ENCODE measurements at regions not wholly inside any gene's neighbourhood (a gene's known extent, or its start where the extent isn't known, plus 50 kb on each side); places are given as distances from the start of the nearest gene placed in this dataset.
A peak's percentile ranks its signal among the peaks of the same experiment; 100 is the strongest.
"Not testable (repeated sequence)": the region's sequence is repeated elsewhere in the genome, so short reads cannot be mapped to it uniquely, and the experiment has no call there.

DNA sequence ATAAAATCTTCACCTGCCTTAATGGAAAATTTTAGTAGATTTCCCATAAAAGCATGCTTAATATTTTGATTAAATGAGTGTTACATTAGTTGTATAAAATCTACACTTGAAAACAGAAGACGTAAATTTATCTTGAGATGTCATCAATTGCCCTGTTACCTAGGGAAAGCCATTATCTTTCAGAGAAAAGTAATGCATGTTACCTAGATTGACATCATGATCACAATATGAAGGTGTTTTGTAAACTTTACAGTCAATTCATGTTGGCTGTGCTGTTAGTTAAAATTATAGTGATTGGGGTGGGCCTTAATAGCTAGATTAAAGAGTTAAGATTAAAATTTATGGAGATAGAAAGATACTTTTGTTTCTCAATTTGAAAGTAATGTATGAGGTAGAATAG lies 293.2 kb upstream of the PCDH18 start:
- DNase-seq, result no peak

DNA sequence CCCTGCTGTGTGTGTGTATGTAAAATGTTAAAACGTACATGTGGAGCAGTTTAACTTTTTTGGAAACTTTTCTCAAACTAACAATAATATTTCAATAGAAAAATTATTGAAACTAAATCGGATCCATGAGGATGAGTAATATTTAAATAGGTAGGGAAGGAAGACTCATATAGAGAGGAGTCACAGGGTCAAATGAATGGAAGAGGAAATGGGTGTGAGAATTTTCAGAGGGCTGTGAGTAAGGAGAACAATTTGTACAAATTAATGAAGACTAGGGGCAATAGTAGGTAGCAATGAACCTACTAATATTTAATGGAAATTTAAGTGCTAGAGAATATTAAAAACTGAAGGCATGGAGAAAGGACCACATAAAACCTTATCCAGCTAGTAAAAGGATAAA lies 290.7 kb upstream of the PCDH18 start:
- no peak for DNase-seq

DNA sequence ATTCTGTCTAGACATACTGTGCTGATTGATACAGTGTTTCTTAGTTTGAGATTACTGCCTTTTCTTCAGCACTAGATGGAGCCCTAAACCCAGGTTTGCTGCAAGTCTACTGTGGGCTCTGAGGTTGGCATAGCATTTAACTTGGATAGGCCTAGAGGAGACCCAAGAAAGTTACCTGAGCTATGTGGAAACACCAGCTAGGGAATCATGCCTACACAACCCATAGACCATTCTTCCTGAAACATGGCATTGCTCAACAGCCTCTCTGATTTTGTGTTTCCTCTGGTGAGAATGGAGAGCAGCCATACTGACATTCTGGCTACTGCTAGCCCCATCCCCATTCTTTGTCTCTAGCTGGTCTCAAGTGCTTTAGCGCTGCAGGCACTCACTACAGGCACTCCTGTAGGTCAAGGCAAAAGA lies 287.7 kb upstream of the PCDH18 start:
- peak in 1 of 2 experiments; percentile 68 for DNase-seq

DNA sequence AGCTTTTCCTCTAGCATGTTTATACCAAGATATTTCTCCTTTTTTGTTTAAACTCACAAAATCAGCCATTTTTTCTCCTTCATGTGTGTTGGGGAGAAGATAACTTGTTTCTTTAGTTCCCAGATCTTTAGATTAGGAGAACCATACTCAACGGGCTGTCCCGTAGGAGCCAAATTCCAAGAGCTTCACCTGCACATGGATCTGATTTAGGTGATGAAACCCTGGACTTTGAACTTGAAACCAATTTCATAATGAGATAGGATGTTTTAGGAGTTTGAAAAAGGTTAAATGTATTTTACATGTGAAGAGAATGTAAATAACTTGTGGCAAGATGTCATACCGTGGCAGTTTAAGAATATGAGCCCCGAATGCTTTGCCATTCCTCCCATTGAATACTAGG lies 280.0 kb upstream of the PCDH18 start:
- no peak for DNase-seq

DNA sequence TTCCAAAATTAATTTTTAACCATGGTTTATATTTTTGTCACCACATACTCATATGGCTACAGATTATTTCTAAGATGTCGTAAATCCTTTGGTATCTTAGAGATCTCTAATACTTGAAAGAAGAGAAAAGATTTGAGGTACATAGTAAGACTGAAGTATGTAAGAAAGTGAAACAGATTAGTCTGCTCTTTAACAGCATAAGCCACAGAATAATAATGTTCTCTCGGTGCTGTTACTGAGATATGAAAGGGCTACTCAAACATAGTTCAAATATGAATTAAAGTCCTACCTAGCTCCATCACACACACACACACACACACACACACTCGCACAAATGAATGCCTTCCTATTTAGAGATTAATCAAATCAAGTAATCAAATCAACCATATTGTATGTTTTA lies 274.1 kb upstream of the PCDH18 start:
- DNase-seq, result no peak

DNA sequence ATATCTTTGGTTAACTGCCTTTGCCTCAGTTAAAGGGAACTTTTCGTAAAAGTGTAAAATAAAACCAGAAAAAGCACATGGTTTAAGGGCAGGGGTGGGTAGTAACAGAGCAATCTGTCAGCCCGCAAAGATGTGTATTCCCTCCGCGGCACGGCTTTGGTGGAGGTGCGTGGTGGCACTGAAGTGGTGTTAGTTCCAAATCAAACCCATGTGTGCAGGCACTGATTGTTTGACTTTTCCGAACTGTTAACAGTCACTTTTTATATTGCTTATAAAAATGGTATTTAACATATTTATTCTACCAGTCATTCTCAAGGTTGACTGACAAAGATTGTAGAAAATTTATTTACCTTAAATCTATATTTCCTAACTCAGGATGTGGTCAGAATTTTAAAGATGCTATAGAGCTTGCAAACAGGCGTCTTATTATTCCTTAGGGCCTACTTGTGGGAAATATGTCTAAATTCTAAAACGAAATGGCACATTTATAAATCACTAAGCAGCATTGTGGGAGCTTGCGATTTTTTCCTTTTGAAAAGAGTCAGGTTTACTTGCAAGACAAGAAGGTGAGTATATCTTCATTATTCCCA lies 272.7 kb upstream of the PCDH18 start:
- DNase-seq, result no peak

DNA sequence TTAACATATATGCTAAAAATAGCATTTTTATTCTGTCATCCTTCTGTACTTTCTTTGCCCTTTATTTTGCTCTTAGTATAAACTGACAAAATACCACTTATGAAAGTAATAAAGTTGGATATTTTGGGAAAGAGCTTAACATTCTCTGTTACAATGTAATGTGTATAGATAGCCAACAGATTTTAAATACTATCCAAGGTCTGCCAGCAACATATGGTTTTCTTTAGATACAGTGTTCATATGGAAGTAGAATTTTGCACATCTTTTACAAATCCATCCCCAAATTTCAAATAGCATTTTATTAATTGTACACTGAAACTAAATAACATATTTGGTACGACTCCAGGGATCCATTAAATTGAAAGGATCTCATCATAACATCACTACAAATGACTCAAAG lies 268.6 kb upstream of the PCDH18 start:
- DNase-seq, result no peak

DNA sequence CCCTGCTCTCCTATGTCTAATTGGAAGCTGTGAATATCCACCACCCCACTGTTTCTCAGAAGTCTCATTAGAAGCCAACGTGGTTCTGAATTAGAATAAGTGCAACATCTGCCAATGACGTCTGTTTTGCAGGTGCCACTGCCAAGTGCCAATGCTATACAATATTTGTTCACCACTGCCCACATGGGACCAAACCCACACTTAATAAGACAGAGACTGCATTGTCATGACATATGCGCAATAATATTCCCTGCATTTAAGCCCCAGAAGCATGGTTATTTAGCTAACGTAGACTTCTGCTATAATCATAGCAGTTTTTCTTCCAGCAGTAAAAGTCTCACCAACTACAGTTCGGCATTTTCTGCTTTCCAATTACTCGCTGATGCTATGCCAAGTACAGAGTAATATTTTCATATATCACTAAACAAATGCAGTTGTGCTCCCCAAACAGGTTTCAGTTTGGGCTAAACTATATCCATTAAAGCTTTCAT lies 262.5 kb upstream of the PCDH18 start:
- DNase-seq, result no peak

DNA sequence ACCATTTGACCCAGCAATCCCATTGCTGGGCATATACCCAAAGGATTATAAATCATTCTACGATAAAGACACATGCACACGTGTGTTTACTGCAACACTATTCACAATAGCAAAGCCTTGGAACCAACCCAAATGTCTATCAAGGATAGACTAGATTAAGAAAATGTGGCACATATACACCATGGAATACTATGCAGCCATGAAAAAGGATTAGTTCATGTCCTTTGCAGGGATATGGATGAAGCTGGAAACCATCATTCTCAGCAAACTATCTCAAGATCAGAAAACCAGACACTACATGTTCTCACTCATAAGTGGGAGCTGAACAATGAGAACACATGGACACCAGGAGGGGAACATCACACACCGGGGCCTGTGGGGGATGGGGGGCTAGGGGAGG lies 257.0 kb upstream of the PCDH18 start:
- DNase-seq, result not testable (repeated sequence)

DNA sequence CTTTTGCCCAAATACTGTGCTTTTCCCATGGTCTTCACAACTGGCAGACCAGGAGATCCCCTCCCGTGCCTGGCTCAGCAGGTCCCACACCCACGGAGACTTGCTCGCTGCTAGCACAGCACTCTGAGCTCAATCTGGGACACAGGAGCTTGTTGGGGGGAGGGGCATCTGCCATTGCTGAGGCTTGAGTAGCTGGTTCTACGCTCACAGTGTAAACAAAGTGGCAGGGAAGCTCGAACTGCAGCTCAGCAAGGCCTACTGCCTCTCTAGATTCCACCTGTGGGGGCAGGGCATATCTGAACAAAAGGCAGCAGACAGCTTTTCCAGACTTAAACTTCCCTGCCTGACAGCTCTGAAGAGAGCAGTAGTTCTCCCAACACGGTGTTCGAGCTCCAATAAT lies 251.6 kb upstream of the PCDH18 start:
- not testable (repeated sequence) for DNase-seq

DNA sequence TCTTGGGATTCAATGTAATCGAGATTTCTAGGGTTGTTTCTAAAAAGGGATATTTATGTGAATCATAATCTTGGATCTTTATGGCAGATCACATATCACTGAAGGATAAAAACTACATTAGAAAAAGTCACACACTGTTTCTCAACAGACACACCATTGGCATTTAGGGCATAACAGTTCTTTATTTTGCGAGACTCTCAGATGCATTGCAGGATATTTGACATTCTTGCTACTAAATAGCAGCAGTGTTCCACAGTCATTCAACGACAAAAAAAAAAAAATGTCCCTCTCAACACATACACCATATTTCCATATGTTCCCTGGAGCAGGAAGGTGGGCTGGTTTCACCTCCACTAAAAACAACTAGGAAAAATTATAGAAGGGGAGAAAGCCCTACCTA lies 243.4 kb upstream of the PCDH18 start:
- no peak for DNase-seq

DNA sequence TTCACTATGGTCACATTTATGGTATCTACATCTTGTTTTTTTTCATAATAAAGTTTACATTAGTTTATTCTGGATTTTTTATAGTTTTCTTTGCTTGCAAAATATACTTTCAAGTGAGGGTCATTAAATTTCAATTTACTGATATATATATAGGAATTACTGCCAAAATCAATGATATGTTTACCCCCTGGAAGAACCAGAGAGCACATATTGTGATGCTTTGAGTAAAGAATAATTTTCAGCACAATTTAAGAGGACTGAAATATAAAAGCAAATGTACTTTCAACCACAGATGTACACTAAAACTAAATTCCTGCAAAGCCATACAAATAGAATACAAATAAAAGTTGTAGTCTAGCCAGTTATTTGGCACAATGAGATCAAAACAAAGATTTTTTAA lies 242.2 kb upstream of the PCDH18 start:
- DNase-seq, result no peak

DNA sequence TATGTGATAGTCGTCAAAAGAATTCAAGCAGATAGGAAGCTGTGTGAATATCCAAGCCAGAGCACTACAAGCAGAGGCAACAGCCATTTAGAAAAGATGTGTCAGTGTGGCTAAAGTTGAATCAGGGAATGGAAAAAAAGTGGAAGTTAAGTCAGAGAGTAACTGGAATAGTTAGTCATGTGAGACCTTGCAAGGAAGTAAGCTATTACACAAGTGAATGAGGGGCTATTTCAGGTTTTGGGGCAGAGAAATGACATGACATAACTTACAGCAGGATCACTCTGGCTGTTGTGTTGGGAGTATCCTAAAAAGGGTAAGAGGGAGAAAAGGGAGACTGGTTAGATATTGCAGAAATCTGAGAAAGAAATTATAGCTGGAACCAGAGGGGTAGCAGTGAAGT lies 236.6 kb upstream of the PCDH18 start:
- no peak for DNase-seq

DNA sequence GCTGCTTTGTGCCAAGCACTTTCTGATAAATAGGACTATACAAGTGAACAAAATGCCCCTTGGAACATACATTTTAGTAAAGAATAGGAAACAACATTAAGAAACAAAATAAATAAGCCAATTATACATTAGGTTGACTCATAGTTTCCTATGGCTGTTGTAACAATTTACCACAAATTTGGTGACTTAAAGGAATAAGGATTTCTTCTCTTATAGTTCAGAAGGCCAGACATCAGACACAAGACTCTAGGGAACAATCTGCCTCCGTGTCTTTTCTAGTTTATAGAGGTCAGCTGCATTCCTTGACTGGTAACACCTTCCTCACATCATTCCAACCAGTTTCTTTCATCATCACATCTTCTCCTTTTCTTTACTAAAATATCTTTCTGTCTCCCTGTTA lies 235.9 kb upstream of the PCDH18 start:
- DNase-seq, result no peak

DNA sequence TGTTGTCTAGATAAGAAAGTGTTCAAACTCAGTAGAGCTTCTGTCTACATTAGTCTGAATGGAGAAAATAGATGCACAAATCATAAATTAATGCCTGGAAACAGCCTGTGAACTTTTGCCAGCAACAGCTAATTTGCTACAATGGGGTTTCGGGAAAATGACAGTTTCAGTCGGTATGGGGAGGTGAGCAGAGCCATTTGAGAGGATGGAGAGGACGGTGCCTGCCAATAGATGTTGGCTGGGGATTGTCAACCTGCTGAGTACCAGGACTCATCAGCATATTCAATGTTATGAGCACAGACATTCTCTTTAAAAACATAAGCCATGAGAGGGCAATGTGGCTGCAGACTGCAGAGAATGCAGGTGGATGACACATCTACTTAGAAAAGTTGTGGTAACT lies 230.3 kb upstream of the PCDH18 start:
- no peak for DNase-seq

DNA sequence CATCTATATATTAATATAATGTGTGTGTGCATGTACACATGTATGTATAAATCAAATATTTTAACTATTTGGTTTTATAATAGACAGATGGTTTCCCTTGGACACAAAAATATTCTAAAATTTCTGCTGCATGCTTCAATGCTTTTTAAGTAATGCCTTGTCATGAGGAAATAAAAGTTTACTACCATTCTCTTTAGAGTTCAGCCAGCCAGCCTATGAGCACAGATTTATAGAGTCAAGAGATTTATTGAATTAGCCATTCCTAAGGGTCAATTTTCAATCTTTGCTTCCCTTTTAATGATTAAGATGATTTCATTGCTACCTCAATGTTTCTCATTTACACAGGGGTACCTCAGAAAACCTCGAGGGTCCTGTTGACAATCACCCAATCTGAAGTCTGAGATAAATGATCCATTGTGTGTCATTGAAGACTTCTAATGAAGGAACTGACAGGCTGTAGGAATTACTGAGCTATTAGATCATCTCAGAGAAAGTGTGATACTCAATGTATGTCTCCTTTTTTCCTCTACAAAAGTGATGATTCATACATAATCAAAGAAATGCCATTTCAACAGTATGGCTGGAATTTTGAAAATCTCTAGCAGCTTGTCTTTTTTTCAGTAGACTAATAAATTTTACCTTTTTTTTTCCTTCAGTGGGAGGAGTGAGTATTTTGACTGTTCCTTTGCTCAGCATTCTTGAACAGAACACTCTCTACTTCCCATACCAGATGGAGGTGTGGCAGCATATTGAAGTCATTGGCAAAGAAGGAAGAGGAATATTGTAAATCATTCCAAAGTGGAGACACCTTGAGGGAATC lies 222.6 kb upstream of the PCDH18 start:
- no peak for DNase-seq

DNA sequence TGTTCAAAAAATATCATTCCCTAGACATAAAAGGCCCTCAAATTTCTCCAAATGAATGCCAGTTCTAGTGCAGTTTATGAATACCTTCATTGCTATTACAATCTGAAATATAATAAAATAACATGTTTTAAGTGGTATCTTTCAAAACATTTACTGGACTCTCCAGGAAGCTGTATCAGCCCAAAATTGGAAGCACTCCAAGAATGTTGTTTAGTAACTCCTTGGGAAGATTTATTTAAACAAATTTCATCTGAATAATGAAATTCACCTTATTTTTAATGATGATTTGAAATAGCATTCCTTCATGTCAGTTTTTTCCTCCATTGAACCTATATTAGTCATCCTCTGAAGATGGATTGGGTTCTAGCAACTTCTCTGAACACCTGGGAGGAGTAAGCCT lies 217.2 kb upstream of the PCDH18 start:
- DNase-seq, result no peak

DNA sequence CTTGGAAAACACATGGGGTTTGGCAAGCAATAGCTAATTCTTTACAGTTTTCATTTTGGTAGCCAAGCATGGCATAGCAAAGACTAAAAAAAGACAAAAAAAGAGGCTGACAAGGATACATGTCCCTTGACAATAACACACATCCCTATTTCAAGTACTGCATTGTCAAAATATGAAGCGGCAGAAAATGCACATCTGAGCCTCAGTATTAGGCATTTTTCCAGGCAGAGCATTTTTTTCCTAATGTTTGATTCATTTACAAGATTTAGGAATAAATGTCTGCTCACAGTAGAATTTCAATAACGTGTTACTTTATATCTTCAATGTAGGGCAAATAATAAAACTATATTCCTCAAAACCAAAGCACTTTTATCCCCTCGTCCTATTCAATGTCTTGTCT lies 216.3 kb upstream of the PCDH18 start:
- no peak for DNase-seq

DNA sequence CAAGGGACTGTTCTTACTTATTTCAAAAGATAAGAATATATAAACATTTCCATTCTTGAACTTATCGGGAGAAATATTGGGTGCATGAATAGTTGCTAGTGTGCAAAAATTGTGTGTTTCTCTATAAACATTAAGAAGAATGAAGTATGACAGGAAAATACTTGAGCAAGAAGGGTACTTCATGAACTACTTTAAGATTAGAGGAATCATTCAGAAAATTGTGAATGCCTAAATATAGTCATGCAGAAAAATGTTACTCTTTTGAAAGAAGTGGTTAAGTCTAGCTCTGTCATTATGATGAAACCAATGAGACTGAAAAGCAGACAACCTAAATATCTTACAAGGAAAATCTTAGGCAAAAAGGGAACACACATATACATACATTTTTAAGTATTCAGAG lies 207.8 kb upstream of the PCDH18 start:
- DNase-seq, result no peak

DNA sequence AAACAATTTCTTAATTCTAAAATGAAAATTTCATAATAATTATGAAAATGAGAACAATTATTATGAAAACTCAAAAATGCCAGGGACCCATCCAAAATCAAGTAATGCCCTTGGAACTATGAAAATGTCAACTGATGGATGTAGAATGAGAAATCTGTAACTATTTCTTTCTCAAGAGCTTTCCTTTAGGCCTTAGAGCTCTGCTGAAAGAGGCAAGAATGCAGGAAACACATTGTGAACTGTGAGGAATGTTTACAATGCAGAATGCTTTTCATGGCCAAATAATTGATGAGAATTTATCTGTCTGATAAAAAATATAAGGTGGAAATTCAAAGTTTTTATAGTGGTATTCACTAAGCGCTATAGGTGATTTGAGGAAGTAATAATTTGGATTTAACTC lies 207.1 kb upstream of the PCDH18 start:
- no peak for DNase-seq

DNA sequence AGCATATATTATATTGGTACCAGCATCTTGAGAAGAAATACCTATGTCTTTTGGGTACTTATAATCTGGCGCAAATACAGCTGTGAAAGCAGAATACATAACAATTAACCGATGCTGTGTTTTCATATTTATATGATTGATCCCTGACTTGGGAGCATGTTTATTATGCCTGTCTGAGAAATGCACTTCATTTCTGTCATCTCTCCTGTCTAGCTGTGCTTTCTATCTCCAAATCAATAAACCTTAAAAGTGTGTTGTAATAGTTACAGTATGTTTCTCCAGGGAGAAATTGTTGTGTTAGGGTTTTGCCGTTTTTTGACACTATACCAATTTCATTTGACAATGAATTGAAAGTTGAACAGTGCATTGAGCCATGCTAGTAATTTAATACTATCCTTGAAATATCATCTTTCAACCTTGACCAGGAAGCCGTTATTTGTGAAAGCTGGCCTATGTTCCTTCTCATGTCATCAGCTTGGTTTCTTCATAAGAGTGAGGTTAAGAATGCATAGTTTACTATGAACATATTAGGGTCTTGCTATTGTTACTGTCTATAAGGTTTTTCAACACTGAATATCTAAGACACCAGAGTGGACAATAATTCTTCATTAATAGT lies 206.2 kb upstream of the PCDH18 start:
- no peak for DNase-seq

DNA sequence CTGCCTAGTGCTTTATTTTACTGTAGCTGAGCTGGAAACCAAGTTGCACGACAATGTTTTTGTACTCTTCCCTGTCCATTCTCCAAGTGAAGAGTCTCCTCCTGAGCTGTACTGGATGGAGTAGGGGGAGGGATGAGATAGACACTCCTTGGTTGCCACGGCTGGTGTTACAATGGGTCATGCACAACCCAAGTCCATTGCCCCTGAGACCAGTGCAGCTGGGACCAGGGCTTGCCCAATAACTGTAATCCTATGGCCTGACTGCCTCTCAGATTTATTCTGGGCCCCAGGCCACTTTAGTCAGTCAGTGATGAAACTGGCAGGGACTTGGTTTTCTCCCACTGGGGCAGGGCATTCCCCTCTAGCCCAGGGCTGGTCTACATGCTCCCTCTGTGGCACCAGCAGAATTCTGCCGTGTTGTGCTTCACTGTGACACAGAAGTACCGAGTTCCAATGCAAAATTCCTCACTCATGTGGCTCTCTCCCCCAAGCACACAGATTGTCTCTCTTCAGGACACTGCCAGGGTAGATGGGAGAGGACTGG lies 203.3 kb upstream of the PCDH18 start:
- no peak for DNase-seq

DNA sequence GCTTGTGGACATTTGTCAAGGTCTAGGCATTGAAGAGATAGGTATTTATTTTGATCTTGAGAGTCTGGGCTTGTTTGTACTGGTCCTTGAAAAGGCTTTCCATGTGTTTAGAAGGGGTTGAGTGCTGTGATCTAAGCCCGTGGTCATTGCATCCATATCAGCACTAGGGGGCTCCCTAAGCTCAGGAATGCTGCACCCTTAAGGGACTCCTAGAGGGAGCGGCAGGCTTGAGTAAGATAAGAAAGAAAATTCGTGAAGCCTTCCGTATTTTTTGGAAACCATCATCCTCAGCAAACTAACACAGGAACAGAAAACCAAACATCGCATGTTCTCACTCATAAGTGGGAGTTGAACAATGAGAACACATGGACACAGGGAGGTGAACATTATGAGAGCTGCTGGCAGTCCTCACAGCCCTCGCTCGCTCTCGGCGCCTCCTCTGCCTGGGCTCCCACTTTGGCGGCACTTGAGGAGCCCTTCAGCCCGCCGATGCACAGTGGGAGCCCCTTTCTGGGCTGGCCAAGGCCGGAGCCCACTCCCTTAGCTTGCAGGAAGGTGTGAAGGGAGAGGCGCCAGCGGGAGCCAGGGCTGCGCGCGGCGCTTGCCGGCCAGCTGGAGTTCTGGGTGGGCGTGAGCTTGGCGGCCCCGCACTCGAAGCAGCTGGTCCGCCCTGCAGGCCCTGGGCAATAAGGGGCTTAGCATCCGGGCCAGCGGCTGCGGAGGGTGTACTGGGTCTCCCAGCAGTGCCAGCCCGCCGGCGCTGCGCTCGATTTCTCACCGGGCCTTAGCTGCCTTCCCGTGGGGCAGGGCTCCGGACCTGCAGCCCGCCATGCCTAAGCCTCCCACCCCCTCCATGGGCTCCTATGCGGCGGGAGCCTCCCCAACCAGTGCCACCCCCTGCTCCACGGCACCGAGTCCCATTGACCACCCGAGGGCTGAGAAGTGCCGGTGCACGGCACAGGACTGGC lies 201.2 kb upstream of the PCDH18 start:
- DNase-seq, result peak; percentile 35 to 77
